HL-60 (cell line): ENCODE measurements at regions not wholly inside any gene's neighbourhood (a gene's known extent, or its start where the extent isn't known, plus 50 kb on each side); places are given as distances from the start of the nearest gene placed in this dataset.

Source experiments
- GABPA ChIP-seq: IDR thresholded peaks from 2 replicates; pipeline ENCODE4 v1.6.1; 2012; ENCODE audit warnings: low read depth
- POLR2AphosphoS5 ChIP-seq: IDR thresholded peaks from 2 replicates; pipeline ENCODE4 v1.6.1; 2012; ENCODE audit warnings: low read depth
- SPI1 ChIP-seq: IDR thresholded peaks from 2 replicates; pipeline ENCODE4 v1.6.1; 2012; ENCODE audit warnings: low read depth, mild to moderate bottlenecking, borderline replicate concordance
- TF ChIP-seq, protein P1 (sequence below): IDR thresholded peaks from one replicate; pipeline ENCODE4 v1.5.1; 2011; ENCODE audit warnings: low read length, control low read depth, inconsistent platforms; ENCODE audit not compliant: insufficient read depth
- TF ChIP-seq, protein P2 (sequence below): IDR thresholded peaks from 2 replicates; pipeline ENCODE4 v1.6.1; 2012; ENCODE audit warnings: low read depth; ENCODE audit not compliant: insufficient replicate concordance

DNA sequence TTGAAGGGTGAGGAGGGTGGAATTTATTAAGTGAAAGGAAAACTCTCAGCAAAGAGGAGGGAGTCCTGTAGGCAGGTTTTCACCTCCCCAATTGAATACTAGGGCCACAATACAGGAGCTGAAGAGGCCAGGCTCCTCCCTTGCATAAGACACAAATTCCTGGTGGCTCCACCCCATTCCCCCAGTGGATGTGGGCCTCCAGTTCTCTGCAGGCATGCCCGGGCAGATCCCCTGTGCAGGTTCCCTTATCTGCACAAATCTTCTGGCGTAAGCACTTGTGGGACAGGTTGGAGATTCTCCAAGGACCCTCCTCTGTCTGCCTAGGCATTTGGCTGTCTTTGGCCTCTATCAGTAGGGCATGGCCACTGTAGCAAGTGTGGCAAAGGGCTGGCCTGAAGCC is 847.1 kb upstream of the MBL2 start:
- TF ChIP-seq, protein P1, sequence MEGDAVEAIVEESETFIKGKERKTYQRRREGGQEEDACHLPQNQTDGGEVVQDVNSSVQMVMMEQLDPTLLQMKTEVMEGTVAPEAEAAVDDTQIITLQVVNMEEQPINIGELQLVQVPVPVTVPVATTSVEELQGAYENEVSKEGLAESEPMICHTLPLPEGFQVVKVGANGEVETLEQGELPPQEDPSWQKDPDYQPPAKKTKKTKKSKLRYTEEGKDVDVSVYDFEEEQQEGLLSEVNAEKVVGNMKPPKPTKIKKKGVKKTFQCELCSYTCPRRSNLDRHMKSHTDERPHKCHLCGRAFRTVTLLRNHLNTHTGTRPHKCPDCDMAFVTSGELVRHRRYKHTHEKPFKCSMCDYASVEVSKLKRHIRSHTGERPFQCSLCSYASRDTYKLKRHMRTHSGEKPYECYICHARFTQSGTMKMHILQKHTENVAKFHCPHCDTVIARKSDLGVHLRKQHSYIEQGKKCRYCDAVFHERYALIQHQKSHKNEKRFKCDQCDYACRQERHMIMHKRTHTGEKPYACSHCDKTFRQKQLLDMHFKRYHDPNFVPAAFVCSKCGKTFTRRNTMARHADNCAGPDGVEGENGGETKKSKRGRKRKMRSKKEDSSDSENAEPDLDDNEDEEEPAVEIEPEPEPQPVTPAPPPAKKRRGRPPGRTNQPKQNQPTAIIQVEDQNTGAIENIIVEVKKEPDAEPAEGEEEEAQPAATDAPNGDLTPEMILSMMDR = no peak
- TF ChIP-seq POLR2AphosphoS5 (no peak), GABPA (no peak), SPI1 (no peak)
- TF ChIP-seq, protein P2, sequence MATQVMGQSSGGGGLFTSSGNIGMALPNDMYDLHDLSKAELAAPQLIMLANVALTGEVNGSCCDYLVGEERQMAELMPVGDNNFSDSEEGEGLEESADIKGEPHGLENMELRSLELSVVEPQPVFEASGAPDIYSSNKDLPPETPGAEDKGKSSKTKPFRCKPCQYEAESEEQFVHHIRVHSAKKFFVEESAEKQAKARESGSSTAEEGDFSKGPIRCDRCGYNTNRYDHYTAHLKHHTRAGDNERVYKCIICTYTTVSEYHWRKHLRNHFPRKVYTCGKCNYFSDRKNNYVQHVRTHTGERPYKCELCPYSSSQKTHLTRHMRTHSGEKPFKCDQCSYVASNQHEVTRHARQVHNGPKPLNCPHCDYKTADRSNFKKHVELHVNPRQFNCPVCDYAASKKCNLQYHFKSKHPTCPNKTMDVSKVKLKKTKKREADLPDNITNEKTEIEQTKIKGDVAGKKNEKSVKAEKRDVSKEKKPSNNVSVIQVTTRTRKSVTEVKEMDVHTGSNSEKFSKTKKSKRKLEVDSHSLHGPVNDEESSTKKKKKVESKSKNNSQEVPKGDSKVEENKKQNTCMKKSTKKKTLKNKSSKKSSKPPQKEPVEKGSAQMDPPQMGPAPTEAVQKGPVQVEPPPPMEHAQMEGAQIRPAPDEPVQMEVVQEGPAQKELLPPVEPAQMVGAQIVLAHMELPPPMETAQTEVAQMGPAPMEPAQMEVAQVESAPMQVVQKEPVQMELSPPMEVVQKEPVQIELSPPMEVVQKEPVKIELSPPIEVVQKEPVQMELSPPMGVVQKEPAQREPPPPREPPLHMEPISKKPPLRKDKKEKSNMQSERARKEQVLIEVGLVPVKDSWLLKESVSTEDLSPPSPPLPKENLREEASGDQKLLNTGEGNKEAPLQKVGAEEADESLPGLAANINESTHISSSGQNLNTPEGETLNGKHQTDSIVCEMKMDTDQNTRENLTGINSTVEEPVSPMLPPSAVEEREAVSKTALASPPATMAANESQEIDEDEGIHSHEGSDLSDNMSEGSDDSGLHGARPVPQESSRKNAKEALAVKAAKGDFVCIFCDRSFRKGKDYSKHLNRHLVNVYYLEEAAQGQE = no peak
